Uterus (tissue), 3 donors: ENCODE measurements at regions not wholly inside any gene's neighbourhood (a gene's known extent, or its start where the extent isn't known, plus 50 kb on each side); places are given as distances from the start of the nearest gene placed in this dataset.

ENCODE experiments used
- DNase-seq, 2 donors: peaks; one replicate each; pipeline ENCODE4 v3.0.0-alpha.2; 2019 to 2020
- H3K27ac ChIP-seq, 2 donors: fragments of 200-600 bp; sonication (generic); 1 replicate in 1 of 2; 2 replicates in 1 of 2; pipeline ENCODE4 v1.5.1; 2016 to 2018
- H3K27me3 ChIP-seq, 2 donors: fragments of 200-600 bp; sonication (generic); one replicate each; pipeline ENCODE4 v1.5.1; 2018 to 2019; ENCODE audit warnings: control low read depth in 1 of 2
- H3K36me3 ChIP-seq, 2 donors: fragments of 200-600 bp; sonication (generic); one replicate each; pipeline ENCODE4 v1.5.1; 2019; ENCODE audit warnings: control low read depth in 1 of 2
- H3K4me1 ChIP-seq, 2 donors: fragments of 200-600 bp; sonication (generic); one replicate each; pipeline ENCODE4 v1.5.1; 2018 to 2019; ENCODE audit warnings: control low read depth in 1 of 2
- H3K4me3 ChIP-seq, 2 donors: fragments of 200-600 bp; sonication (generic); 1 replicate in 1 of 2; 2 replicates in 1 of 2; pipeline ENCODE4 v1.5.1; 2018 to 2019; ENCODE audit warnings: mild to moderate bottlenecking in 1 of 2
- H3K9me3 ChIP-seq, 2 donors: fragments of 200-600 bp; sonication (generic); one replicate each; pipeline ENCODE4 v1.5.1; 2019; ENCODE audit warnings: control low read depth in 1 of 2
- POLR2A ChIP-seq, 2 donors: fragments of 450-650 bp; IDR thresholded peaks; one replicate each; pipeline ENCODE4 v1.6.1; 2016; ENCODE audit warnings: antibody characterized with exemption in 2 of 2, mild to moderate bottlenecking in 1 of 2, moderate library complexity in 1 of 2
- intact Hi-C: fragments of 100-400 bp; cut with DNase I; formaldehyde crosslinking; loops from one replicate; pipeline ENCODE4 v1.15.1; 2023; ENCODE audit warnings: low total_unique reads
- TF ChIP-seq, protein P1 (sequence below), 4 experiments: fragments of 200-600 bp in 2 of 4; fragments of 450-650 bp in 2 of 4; sonication (generic) in 2 of 4; IDR thresholded peaks; one replicate each; pipeline ENCODE4 v1.5.1; 2016 to 2019; ENCODE audit warnings: antibody characterized with exemption in 4 of 4, mild to moderate bottlenecking in 2 of 4, moderate library complexity in 1 of 4
- donor health status: DM: yes; HTN: yes; CAD: no.

DNA sequence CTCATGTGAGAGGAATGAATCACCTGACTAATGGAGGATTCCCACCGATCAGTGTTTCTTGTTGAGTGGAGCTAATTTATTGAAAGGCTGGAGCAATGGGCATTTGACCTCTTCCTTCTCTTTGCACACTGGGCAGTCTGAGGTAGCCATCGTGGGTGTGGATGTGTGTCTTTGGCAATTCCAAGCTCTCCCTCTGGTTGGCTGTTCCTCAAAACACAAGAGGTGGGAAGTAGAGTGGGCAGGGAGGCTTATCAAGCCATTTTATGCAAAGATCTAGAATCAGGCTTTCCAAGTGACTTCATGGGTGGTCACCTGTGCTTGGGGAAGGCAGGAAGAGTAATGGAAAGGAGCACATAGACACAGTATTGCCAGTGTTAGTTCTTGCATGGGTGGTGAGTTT, 154.8 kb downstream of the INSIG2 start:
- no peak overlapping the region for H3K27ac ChIP-seq
- no peak for TF ChIP-seq POLR2A (IDR thresholded peaks at IDR 0.05)
- TF ChIP-seq, protein P1, sequence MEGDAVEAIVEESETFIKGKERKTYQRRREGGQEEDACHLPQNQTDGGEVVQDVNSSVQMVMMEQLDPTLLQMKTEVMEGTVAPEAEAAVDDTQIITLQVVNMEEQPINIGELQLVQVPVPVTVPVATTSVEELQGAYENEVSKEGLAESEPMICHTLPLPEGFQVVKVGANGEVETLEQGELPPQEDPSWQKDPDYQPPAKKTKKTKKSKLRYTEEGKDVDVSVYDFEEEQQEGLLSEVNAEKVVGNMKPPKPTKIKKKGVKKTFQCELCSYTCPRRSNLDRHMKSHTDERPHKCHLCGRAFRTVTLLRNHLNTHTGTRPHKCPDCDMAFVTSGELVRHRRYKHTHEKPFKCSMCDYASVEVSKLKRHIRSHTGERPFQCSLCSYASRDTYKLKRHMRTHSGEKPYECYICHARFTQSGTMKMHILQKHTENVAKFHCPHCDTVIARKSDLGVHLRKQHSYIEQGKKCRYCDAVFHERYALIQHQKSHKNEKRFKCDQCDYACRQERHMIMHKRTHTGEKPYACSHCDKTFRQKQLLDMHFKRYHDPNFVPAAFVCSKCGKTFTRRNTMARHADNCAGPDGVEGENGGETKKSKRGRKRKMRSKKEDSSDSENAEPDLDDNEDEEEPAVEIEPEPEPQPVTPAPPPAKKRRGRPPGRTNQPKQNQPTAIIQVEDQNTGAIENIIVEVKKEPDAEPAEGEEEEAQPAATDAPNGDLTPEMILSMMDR (IDR thresholded peaks at IDR 0.05) = no peak
- no peak for DNase-seq
- H3K4me1 ChIP-seq = no peaks in the 10 kb centered on the region
- no peaks in the 10 kb centered on the region for H3K9me3 ChIP-seq
- no peaks in the 10 kb centered on the region for H3K36me3 ChIP-seq
- intact Hi-C loops = no loop called here
- H3K4me3 ChIP-seq = no peak overlapping the region
- no peaks in the 10 kb centered on the region for H3K27me3 ChIP-seq

DNA sequence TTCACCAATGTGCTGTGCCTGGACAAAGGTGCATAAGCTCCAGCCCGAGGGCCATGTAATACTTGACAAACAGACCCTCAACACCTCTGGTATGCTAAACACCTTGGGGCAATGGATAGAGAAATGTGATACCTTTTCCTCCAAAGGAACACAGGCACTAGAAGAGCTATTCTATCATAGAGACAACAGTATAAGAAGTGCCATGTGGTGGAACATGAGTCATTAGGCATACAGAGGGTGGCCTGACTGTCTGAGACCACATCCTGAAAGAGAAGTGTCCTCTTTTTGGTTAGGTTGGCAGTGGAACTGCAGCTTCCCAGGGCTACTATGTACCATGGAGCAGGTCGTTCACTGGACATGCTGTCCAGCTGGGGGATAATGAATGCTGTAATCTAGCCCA, 153.9 kb downstream of the INSIG2 start:
- DNase-seq = no peak
- Histone ChIP-seq H3K36me3 (no peaks in the 10 kb centered on the region), H3K9me3 (no peaks in the 10 kb centered on the region), H3K27ac (no peak overlapping the region), H3K27me3 (no peaks in the 10 kb centered on the region), H3K4me3 (no peak overlapping the region), H3K4me1 (no peaks in the 10 kb centered on the region)
- intact Hi-C loops = no loop called here
- TF ChIP-seq POLR2A (IDR thresholded peaks at IDR 0.05) = no peak
- TF ChIP-seq, protein P1 (IDR thresholded peaks at IDR 0.05) = no peak

DNA sequence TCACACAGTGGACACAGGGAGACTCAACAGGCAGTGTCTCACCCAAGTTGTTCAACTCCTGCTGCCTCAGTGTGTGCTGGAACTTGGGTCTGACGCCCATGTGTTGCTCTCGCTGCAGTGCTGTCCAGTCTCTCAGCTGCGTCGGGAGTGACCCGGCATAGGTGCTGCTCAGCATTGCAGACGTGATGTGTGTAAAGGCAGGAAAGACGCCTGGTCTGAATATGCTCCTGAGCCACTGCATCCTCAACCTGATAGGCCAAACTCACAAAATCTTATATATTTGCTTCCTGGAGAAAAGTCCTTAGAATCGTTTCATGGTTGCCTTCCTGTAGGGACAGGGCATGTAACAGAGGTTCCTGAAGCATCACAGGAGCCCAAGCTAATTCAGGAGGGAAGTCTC, 152.9 kb downstream of the INSIG2 start:
- no peaks in the 10 kb centered on the region for H3K9me3 ChIP-seq
- DNase-seq = no peak
- H3K27ac ChIP-seq = no peak overlapping the region
- no peaks in the 10 kb centered on the region for H3K36me3 ChIP-seq
- H3K27me3 ChIP-seq = no peaks in the 10 kb centered on the region
- TF ChIP-seq, protein P1 (IDR thresholded peaks at IDR 0.05) = no peak
- no peak for TF ChIP-seq POLR2A (IDR thresholded peaks at IDR 0.05)
- H3K4me3 ChIP-seq = no peak overlapping the region
- intact Hi-C loops = no loop called here
- no peaks in the 10 kb centered on the region for H3K4me1 ChIP-seq

DNA sequence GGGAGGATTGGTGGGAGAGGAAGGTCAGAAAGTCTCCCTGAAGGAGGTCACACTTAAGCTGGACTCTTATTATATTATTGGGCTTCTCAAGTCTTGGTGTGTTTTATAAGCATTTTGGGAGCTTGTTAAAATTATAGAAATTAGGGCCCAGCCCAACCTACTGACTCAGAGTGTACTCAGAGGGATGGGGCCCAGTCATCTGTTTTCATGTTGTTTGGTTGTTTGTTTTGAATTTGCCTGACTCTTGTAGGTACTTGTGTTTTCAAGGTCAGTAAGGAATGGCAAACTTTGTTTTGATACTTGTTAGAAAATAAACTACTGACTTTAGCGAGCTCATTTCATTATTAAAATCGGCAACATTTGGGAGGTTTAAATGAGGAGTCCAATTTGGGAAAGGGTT, 152.0 kb downstream of the INSIG2 start:
- no peak overlapping the region for H3K4me3 ChIP-seq
- no peaks in the 10 kb centered on the region for H3K27me3 ChIP-seq
- H3K9me3 ChIP-seq = no peaks in the 10 kb centered on the region
- H3K4me1 ChIP-seq = no peaks in the 10 kb centered on the region
- H3K36me3 ChIP-seq = no peaks in the 10 kb centered on the region
- H3K27ac ChIP-seq = no peak overlapping the region
- no peak for TF ChIP-seq POLR2A (IDR thresholded peaks at IDR 0.05)
- TF ChIP-seq, protein P1 (IDR thresholded peaks at IDR 0.05) = no peak
- DNase-seq = no peak
- intact Hi-C loops = no loop called here

DNA sequence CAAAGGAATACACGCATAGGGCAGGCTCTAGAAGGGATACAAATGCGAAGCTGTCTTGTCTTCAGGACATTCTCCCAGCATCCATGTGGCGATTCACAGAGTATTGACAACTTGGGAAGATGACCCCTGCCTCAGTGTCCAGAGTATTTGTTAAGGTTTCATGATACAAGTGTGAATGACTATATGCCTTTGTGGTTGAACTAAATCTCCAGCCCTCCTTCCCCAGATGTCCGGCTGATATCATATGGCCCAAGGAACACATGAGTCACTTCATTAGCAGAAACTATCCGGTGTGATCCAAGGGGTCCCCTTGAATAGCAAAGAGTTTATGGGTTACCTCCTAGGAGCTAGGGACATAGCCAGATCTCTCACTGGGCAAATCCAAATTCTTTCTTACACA, 151.0 kb downstream of the INSIG2 start:
- H3K36me3 ChIP-seq = no peaks in the 10 kb centered on the region
- H3K4me1 ChIP-seq = no peaks in the 10 kb centered on the region
- no peak overlapping the region for H3K4me3 ChIP-seq
- H3K9me3 ChIP-seq = no peaks in the 10 kb centered on the region
- no peaks in the 10 kb centered on the region for H3K27me3 ChIP-seq
- no peak overlapping the region for H3K27ac ChIP-seq
- DNase-seq = no peak
- intact Hi-C loops = no loop called here
- TF ChIP-seq, protein P1 (IDR thresholded peaks at IDR 0.05) = no peak
- TF ChIP-seq POLR2A (IDR thresholded peaks at IDR 0.05) = no peak
